ENCODE measurements at regions not wholly inside any gene's neighbourhood (a gene's known extent, or its start where the extent isn't known, plus 50 kb on each side); places are given as distances from the start of the nearest gene placed in this dataset.

DNA sequence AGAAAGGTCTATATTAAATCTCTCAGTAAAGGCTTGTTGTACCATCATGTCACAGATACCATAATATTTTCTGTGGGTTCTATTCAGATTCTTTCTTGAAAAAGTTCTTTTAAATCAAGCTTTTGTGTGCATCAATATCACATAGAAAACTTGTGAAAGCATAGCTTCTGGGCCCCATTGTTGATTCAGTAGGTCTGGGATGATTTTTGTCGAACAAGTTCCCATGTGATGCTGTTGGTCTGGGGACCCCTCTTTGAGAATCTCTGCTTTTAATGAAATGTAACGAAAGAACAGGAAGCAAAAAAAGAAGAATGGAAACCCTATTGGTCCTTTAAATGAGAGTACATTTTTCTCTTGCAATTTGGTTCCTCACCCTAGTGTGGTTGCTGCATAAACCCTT lies 597.7 kb upstream of the CITED2 start:
- TF ChIP-seq SUZ12 (IDR thresholded peaks at IDR 0.05; ENCODE audit: extremely low read depth, insufficient read depth, insufficient read length) (no peak), ZNF274 (IDR thresholded peaks at IDR 0.05; ENCODE audit: low read depth, low read length) (no peak), YY1 (IDR thresholded peaks at IDR 0.05; ENCODE audit: insufficient read depth, insufficient read length) (no peak)
